LNCaP clone FGC (cell line): ENCODE measurements at regions not wholly inside any gene's neighbourhood (a gene's known extent, or its start where the extent isn't known, plus 50 kb on each side); places are given as distances from the start of the nearest gene placed in this dataset.

Experiments
- DNase-seq: peaks from one replicate; pipeline ENCODE4 v3.0.0-alpha.2; 2011; ENCODE audit warnings: low read depth
- H3K4me3 ChIP-seq: 2 replicates; pipeline ENCODE4 v1.5.1; 2011; ENCODE audit warnings: mild to moderate bottlenecking, low read depth, low read length, control low read depth
- TF ChIP-seq, protein P1 (sequence below): IDR thresholded peaks from 2 replicates; pipeline ENCODE4 v1.5.1; 2012; ENCODE audit warnings: mild to moderate bottlenecking; ENCODE audit not compliant: control insufficient read depth, insufficient read depth; ENCODE audit errors: extremely low read depth

- no peak overlapping the region for H3K4me3 ChIP-seq
- TF ChIP-seq, protein P1, sequence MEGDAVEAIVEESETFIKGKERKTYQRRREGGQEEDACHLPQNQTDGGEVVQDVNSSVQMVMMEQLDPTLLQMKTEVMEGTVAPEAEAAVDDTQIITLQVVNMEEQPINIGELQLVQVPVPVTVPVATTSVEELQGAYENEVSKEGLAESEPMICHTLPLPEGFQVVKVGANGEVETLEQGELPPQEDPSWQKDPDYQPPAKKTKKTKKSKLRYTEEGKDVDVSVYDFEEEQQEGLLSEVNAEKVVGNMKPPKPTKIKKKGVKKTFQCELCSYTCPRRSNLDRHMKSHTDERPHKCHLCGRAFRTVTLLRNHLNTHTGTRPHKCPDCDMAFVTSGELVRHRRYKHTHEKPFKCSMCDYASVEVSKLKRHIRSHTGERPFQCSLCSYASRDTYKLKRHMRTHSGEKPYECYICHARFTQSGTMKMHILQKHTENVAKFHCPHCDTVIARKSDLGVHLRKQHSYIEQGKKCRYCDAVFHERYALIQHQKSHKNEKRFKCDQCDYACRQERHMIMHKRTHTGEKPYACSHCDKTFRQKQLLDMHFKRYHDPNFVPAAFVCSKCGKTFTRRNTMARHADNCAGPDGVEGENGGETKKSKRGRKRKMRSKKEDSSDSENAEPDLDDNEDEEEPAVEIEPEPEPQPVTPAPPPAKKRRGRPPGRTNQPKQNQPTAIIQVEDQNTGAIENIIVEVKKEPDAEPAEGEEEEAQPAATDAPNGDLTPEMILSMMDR: no peak
- no peak for DNase-seq
These were observed 680.2 kb upstream of the LRRTM4 start for GRCh38 chr2:78202366-78202765.

DNA sequence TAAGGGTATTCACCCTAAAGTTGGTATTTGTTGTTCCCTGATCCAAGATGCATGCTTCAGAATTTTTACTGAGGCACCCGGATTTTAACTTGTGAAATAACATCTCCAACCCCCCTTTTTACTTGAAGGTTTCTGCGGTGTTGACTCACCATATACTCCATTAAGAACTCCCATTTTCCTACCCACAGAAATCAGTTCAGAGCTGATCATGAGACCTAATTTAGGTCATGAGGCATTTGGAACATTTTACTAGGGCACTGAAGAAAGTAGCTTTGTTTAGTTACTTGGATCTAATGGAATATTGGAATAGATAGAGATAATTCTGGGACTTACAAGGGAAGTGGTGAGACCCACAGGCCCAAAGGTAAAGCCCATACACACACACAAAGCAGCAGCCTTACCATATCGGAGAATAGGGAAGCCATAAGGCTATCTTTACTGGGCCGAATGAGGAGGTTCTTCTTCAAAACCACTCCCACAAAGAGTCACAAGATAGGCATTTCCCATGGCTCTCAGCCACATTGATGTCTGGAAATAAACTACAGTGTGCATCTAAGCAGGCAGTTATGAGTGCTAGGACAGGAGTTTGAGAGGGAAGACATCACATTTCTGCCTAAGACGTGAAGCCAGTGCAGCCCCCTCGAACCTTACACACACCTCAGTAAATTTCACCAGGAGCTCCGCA lies 681.0 kb upstream of the LRRTM4 start:
- no peak for DNase-seq
- TF ChIP-seq, protein P1: no peak
- H3K4me3 ChIP-seq: no peak overlapping the region

GRCh38 chr2:78218066-78218465 lies 695.9 kb upstream of the LRRTM4 start:
- no peak for DNase-seq
- H3K4me3 ChIP-seq: no peak overlapping the region
- TF ChIP-seq, protein P1: no peak

GRCh38 chr2:78237704-78238103 lies 715.5 kb upstream of the LRRTM4 start:
- DNase-seq: no peak
- TF ChIP-seq, protein P1: no peak
- H3K4me3 ChIP-seq: no peak overlapping the region

DNA sequence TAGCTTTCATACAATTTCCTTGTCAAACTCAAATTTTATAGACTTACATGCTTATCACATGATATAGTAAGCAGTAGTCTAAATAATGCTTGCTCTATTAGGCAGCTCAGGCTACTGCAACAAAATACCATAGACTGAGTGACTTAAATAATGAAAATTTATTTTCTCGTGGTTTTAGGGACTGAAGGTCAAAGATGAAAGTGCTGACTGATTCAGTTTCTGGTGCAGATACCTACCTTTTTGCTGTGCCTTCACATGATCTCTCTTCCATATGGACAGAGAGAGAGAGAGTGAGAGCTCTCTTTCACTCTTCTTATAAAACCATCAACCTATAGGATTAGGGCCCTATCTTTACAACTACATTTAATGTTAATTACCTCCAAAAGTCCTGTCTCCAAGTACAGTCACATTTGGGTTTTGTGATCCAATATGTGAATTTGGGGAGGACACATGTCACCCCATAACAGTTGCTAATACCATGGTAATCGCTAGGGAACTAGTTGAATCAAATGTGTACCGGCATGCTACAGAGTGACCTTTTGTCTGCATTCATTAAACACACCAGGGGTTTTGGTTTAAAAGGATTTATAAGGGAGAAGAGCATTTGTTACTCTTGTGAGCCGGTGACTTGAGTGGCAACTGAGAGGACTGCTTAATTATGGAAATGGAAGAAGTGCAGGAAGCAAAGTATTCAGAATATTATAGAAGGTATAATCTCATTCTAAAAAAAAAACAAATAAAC lies 723.4 kb upstream of the LRRTM4 start:
- no peak for DNase-seq
- TF ChIP-seq, protein P1: no peak
- H3K4me3 ChIP-seq: no peak overlapping the region

DNA sequence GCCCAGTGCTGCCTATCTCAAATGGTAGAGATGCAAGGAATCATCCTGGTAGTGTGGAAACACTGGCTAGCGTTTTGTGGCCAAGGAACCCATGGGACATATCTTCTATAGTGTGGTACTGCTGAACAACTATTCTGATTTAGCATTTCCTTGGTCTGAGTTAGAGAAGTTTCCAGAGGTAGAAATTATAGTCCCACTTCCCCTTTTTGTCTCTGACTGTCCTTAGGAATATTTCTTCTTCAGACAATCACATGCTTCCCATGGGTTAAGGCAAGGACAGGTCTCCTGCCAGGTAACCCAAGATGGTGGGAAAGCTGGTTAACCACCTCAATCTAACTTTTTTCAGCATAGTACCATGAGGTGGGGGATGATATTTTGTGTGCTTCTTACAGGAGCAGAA lies 729.5 kb upstream of the LRRTM4 start:
- DNase-seq: no peak
- TF ChIP-seq, protein P1: no peak

More for the DNA sequence above, 729.5 kb upstream of the LRRTM4 start:
- H3K4me3 ChIP-seq: no peak overlapping the region
